T-helper 17 cell (primary cell): ENCODE measurements at regions not wholly inside any gene's neighbourhood (a gene's known extent, or its start where the extent isn't known, plus 50 kb on each side); places are given as distances from the start of the nearest gene placed in this dataset.

ENCODE experiments used
- ATAC-seq: fragments of 150-1000 bp; cut with Tn5 transposase; 2 replicates; pipeline ENCODE4 v1.10.0; 2021; ENCODE audit warnings: mild to moderate bottlenecking, moderate library complexity
- DNase-seq, 3 donors: peaks; one replicate each; pipeline versions ENCODE4 v3.0.0 to v3.0.0-alpha.2; 2020 to 2021
- H3K9me3 ChIP-seq: one replicate; pipeline ENCODE4 v1.7.0; 2013; ENCODE audit warnings: low read length, mild to moderate bottlenecking; ENCODE audit not compliant: control insufficient read depth, poor library complexity, severe bottlenecking
- H3K27ac Mint-ChIP-seq: one replicate; pipeline ENCODE4 v1.8.0; 2022; ENCODE audit warnings: mild to moderate bottlenecking, moderate library complexity, mixed read lengths
- H3K27me3 Mint-ChIP-seq: one replicate; pipeline ENCODE4 v1.8.0; 2022; ENCODE audit warnings: mixed read lengths
- H3K36me3 Mint-ChIP-seq: one replicate; pipeline ENCODE4 v1.8.0; 2022; ENCODE audit warnings: low read depth, mixed read lengths
- H3K4me1 Mint-ChIP-seq: one replicate; pipeline ENCODE4 v1.8.0; 2022; ENCODE audit warnings: mild to moderate bottlenecking, mixed read lengths
- H3K4me3 Mint-ChIP-seq: one replicate; pipeline ENCODE4 v1.8.0; 2022; ENCODE audit warnings: mild to moderate bottlenecking, moderate library complexity, mixed read lengths

DNA sequence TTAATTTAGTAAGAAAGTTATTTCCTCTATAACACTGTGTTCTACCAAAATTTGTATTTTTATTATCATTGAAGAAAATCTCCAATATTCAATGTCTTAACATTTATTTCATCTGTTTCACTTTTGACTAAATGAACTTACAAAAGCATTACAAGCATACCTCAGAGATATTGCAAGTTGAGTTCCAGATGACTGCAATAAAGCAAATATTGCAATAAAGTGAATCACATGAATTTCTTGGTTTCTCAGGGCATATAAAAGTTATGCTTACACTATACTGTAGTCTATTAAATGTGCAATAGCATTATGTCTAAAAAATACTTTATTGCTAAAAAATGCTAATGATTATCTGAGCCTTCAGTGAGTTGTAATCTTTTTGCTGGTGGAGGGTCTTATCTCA lies 78.3 kb downstream of the TTC32 start:
- DNase-seq, result no peak
- Mint-ChIP-seq H3K36me3 (no peaks in the 10 kb centered on the region), H3K4me3 (no peak overlapping the region), H3K4me1 (no peaks in the 10 kb centered on the region), H3K27me3 (peaks cover 50% of the 10 kb centered on the region), H3K27ac (no peak overlapping the region)
- no peaks in the 10 kb centered on the region for H3K9me3 ChIP-seq
- no peak for ATAC-seq

DNA sequence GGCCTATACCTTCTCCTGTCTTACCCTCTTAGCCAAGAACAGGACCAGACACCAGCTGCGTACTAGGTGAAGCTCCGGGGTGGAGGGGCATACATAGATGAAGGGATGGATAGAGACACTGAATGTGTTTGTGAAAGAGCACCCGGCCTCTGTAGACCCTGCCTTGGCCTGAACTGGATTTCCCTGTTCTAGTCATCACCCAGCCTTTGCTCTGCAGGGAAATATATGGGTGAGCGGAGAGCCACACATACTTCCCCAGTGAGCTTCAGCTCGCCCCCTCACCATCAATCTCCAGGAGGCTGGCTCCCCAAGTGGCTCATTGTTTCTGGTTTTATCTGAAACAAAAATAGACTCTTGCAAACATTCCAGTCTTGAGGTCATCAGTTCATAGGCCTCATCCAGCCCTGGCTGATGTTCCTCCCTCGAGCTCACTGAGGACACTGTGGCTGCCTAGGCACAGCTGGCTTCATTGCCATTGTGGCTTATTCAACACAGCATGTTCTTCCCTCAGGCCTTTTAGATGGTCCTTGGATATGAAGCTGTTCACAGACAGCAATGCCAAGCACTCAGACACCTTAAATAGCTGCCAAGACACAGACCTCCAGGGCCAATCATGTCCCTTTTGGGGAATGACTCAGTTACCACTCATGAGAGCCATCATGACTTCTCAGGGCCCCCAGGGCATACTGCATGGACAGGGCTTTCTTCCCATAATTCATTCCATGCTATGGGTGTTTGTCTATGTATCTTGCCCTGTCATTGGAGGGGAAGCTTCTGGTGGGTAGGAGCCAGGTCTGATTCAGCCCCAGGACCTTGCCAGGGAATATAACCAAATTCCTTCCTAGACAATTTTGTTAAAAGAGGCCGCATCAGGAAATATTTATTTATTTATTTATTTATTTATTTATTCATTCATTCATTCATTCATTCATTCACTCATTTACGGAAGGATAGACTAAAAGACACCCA lies 82.4 kb downstream of the TTC32 start:
- Mint-ChIP-seq H3K27ac (no peak overlapping the region), H3K4me1 (no peaks in the 10 kb centered on the region), H3K27me3 (peaks cover 20% of the 10 kb centered on the region), H3K36me3 (no peaks in the 10 kb centered on the region), H3K4me3 (no peak overlapping the region)
- H3K9me3 ChIP-seq, result no peaks in the 10 kb centered on the region
- ATAC-seq (no peak), DNase-seq (no peak)

DNA sequence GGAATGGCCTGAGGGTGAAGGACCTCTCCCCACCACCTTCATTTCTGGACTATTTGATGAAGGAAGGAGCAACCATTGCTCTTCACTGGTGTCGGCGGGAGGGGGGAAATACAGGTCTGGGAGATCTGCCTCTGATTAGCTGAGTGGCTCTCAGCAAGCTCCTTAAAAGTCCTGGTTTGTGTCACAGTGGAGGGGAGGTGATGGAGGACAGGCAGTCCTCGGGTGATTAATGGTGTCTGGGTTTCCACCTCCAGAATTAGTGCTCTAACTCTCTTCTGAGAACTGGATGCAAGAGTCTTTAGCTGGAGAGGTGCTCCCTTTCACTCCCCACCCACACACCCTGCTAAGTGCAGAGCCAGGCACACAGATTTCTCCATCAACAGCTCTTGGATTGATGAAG lies 83.2 kb downstream of the TTC32 start:
- no peak for ATAC-seq
- Mint-ChIP-seq H3K4me3 (no peak overlapping the region), H3K27ac (no peak overlapping the region), H3K36me3 (no peaks in the 10 kb centered on the region), H3K27me3 (peaks cover 14% of the 10 kb centered on the region), H3K4me1 (no peaks in the 10 kb centered on the region)
- DNase-seq, result no peak
- no peaks in the 10 kb centered on the region for H3K9me3 ChIP-seq

DNA sequence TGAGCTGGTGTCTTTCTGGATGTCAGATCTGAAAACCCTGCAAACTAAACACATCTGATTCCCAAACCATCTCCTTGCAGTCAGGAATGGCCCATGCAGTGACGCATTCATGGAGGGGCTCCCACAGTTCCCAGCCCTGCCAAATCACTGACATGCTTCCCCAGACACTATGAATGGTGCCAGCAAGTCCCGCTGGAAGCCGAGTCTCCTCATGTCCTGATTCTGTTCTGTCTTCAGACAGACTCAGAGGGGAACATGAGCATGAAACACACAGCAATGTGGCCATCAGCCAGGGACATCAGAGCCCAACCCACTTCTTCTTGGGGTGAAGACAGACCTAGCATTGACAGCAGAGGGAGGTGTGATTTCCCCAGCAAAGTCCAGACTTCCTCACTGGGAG lies 83.7 kb downstream of the TTC32 start:
- H3K4me3 Mint-ChIP-seq, result no peak overlapping the region
- no peak overlapping the region for H3K27ac Mint-ChIP-seq
- H3K36me3 Mint-ChIP-seq, result no peaks in the 10 kb centered on the region
- no peaks in the 10 kb centered on the region for H3K4me1 Mint-ChIP-seq
- DNase-seq (no peak), ATAC-seq (no peak)
- peaks cover 10% of the 10 kb centered on the region for H3K27me3 Mint-ChIP-seq
- H3K9me3 ChIP-seq, result no peaks in the 10 kb centered on the region

DNA sequence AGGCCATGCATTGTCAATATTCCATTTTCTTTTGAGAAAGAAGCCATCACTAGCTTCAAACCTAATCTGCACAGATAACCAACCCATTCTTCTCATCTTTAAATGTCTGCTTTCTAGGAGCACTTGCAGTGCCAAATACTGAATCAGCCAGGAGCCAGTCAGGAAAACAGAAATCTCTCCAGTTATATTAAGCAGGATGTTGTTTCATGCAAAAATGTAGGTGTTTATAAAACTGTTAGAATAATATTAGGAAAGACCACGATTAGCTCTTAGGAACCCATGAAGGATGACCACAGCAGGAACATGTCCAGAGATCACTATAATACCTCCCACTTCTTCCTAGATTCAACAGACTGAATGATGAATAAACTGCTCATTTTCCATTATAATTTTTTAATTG lies 86.0 kb downstream of the TTC32 start:
- no peak overlapping the region for H3K27ac Mint-ChIP-seq
- H3K27me3 Mint-ChIP-seq, result peaks cover 12% of the 10 kb centered on the region
- DNase-seq, result no peak
- no peaks in the 10 kb centered on the region for H3K36me3 Mint-ChIP-seq
- ATAC-seq, result no peak
- no peak overlapping the region for H3K4me3 Mint-ChIP-seq
- H3K9me3 ChIP-seq, result no peaks in the 10 kb centered on the region
- no peaks in the 10 kb centered on the region for H3K4me1 Mint-ChIP-seq

DNA sequence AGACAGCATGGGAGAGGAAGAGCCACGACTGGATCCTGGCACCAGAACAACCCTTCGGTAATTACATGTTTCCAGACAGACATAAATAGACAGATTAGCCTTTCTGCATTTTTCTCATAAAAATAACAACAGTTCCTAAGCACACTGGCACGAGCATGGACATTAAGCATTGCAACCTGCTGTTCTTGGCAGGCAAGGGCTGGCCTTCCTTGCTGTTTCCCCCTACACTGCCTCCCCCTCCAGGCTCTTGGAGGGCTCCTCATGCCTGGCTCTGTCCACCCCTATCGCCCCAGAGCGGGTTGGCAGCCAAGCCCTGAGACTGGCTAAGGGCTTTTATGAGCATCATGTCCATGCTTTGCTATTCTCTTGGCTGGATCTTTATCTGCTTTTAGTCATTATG lies 89.6 kb downstream of the TTC32 start:
- ATAC-seq, result no peak
- H3K27me3 Mint-ChIP-seq, result peaks cover 12% of the 10 kb centered on the region

DNA sequence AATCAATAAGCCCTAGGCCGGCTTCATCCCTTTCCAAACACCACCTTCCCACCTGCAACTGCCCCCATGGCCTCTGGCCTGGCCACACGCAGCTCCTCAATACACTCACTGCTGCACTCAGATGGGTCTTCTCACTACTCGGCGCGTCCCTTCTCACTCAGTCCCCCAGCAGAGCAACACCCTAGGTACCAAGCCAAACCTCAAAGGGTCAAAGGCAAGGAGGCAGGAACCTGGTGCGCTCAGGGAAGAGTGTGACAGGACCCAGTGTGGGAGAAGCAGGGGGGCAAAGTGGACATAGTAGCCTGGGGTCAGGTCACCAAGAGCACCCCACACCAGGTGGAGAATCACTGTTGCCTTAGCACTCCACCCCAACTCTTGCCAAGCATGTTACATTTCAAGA lies 90.6 kb downstream of the TTC32 start:
- Mint-ChIP-seq H3K27me3 (peaks cover 12% of the 10 kb centered on the region), H3K4me3 (no peak overlapping the region), H3K4me1 (no peaks in the 10 kb centered on the region), H3K36me3 (no peaks in the 10 kb centered on the region), H3K27ac (no peak overlapping the region)
- H3K9me3 ChIP-seq, result no peaks in the 10 kb centered on the region
- DNase-seq (no peak), ATAC-seq (no peak)

More for the DNA sequence above, 89.6 kb downstream of the TTC32 start:
- H3K4me1 Mint-ChIP-seq, result no peaks in the 10 kb centered on the region
- H3K27ac Mint-ChIP-seq, result no peak overlapping the region
- DNase-seq, result no peak
- no peaks in the 10 kb centered on the region for H3K9me3 ChIP-seq
- no peak overlapping the region for H3K4me3 Mint-ChIP-seq
- no peaks in the 10 kb centered on the region for H3K36me3 Mint-ChIP-seq

DNA sequence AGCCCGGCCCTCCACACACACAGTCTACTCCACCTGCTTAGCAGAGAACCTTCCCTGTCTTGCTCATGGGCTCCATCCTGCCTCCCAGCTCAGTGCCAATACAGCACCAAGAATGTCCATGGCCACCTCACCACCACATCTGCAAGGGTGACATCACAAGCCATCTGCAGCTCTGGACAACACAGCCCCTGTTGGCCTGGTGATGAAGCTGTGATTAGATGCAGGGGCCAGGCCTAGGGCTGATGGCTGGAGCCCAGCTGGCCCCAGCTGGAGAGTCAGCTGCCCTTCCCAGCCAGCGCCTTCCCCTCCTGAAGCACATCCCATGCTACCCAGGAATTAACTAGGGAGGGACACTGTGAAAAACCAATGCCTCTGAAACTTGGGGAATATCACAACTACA lies 91.1 kb downstream of the TTC32 start:
- Mint-ChIP-seq H3K4me3 (no peak overlapping the region), H3K27ac (no peak overlapping the region), H3K4me1 (no peaks in the 10 kb centered on the region), H3K36me3 (no peaks in the 10 kb centered on the region), H3K27me3 (peaks cover 12% of the 10 kb centered on the region)
- ATAC-seq, result no peak
- no peaks in the 10 kb centered on the region for H3K9me3 ChIP-seq
- DNase-seq, result no peak

DNA sequence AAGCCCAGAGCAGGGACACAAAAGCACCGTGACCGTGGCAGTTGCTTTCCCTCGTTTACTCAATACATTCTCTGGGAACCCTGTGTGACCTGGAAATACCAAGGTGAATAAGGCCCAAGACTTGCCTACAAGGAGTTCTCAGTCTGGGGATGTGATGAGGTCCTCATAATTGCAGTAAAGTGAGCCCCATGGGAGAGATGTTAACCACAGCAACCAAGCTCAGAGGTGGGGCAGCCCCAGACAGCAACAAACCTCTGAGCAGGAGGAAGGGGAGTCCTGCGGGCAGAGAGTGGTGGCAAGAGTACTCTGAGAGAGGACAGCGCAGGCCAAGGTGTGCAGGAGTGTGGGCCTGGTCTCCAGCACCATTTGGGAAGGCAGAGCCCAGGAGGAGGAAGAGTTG lies 91.6 kb downstream of the TTC32 start:
- DNase-seq (no peak), ATAC-seq (no peak)
- no peaks in the 10 kb centered on the region for H3K36me3 Mint-ChIP-seq
- no peak overlapping the region for H3K4me3 Mint-ChIP-seq
- H3K9me3 ChIP-seq, result no peaks in the 10 kb centered on the region
- H3K4me1 Mint-ChIP-seq, result no peaks in the 10 kb centered on the region
- no peak overlapping the region for H3K27ac Mint-ChIP-seq
- H3K27me3 Mint-ChIP-seq, result peaks cover 12% of the 10 kb centered on the region

DNA sequence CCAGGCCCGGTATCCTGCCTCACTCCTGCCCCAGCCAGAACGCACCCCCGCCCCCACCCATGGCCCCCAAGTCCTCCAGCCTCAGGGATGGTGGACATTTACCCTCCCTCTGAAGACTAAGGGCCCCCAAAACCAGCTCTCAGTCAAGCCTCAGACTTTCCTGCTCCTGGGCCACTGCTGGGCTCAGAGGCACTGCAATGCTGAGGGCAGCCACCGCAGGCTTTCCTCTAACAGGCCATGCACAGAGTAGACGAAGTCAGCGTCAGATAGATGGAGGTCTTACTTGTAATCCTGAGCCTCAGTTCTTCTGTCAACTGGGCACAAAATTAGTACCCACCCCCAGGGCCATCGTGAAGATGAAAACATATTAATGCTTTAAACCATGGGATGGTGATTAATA lies 92.6 kb downstream of the TTC32 start:
- no peak overlapping the region for H3K4me3 Mint-ChIP-seq
- peaks cover 5% of the 10 kb centered on the region for H3K27me3 Mint-ChIP-seq
- no peaks in the 10 kb centered on the region for H3K4me1 Mint-ChIP-seq
- no peaks in the 10 kb centered on the region for H3K9me3 ChIP-seq
- no peaks in the 10 kb centered on the region for H3K36me3 Mint-ChIP-seq
- DNase-seq (no peak), ATAC-seq (no peak)
- no peak overlapping the region for H3K27ac Mint-ChIP-seq

DNA sequence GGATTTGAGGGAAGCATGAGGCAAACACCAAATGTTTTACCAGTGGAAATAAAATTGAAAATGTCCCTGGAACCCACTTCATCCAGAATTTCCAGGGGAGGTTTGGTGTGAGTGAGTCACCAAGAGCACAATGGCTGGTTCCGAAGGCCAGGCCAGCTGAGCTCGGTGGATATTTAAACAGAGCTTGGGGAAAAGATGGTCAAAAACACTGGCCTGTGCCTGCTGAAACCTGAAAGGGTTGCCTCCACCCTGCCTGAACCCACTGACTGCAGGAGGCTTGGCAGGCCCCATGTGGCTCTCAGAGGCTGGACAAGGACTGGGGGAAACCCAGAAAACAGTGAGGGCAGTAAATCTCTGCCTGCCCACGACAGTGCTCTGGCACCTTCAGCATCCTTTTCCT lies 93.9 kb downstream of the TTC32 start:
- H3K36me3 Mint-ChIP-seq, result no peaks in the 10 kb centered on the region
- no peak for ATAC-seq
- no peaks in the 10 kb centered on the region for H3K4me1 Mint-ChIP-seq
- H3K27ac Mint-ChIP-seq, result no peak overlapping the region
- no peak overlapping the region for H3K4me3 Mint-ChIP-seq
- H3K27me3 Mint-ChIP-seq, result peaks cover 9% of the 10 kb centered on the region
- DNase-seq, result no peak
- no peaks in the 10 kb centered on the region for H3K9me3 ChIP-seq

DNA sequence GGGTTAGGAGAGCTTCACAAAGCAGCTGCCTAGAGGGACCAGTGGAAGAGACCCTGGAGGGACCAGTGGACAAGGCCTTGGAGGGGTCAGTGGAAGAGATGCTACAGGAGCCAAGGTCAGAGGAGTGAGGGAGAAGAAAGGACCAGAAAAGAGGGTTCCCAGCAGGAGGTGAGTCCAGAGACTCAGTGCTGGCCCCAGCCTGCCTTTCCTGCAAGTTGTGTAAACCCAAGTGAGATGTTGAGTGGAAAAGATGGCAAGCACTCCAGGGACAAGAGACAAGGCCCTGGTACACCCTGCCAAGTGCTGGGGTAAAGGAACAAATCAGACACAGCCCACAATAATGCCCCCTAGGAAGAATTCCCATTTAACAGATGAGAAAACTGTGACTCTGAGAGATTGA lies 94.4 kb downstream of the TTC32 start:
- Mint-ChIP-seq H3K4me3 (no peak overlapping the region), H3K27ac (no peak overlapping the region), H3K36me3 (no peaks in the 10 kb centered on the region), H3K4me1 (no peaks in the 10 kb centered on the region), H3K27me3 (peaks cover 10% of the 10 kb centered on the region)
- DNase-seq, result no peak
- no peaks in the 10 kb centered on the region for H3K9me3 ChIP-seq
- ATAC-seq, result no peak

DNA sequence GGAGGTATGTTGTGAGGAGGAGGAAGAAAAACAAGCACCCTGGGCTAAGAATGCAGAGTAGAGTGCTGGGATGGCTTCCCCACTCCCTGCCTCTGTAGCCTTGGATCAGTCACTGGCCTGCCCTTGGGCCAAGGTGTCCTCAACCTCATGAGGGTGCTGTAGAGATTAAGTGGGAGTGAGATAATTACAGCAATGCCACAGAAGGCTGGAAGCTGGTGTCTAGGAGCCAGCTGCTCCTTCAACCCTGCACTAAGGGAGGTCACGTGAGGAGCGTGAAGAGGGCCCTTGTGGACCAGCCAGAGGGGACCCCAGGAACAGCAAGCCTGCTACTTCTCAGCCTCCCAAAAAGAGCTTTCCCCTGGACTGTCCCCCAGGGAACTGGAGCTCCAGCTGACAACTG lies 95.2 kb downstream of the TTC32 start:
- H3K9me3 ChIP-seq, result no peaks in the 10 kb centered on the region
- H3K27me3 Mint-ChIP-seq, result peaks cover 10% of the 10 kb centered on the region
- no peak overlapping the region for H3K4me3 Mint-ChIP-seq
- H3K4me1 Mint-ChIP-seq, result no peaks in the 10 kb centered on the region
- ATAC-seq (no peak), DNase-seq (no peak)
- no peaks in the 10 kb centered on the region for H3K36me3 Mint-ChIP-seq
- no peak overlapping the region for H3K27ac Mint-ChIP-seq

DNA sequence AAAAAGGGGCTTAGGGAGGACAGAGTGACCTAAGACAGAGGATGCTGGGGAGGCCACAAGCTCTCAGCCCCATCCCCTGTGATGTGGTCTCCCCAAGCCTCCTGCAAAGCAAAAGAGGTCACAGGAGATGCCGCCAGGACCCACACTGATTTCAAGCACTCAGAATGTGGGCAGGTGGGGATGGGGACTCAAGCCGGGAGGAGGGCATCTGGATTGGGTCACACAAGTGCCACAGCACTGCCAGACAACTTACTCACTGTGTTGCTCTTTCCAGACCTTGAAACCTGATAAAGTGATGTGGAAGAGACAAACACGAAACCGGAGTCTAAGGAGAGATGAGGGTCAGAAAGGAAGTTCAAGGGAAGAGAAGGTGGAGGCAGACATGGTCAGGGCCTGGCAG lies 95.7 kb downstream of the TTC32 start:
- Mint-ChIP-seq H3K36me3 (no peaks in the 10 kb centered on the region), H3K4me1 (no peaks in the 10 kb centered on the region), H3K4me3 (no peak overlapping the region), H3K27me3 (peaks cover 12% of the 10 kb centered on the region), H3K27ac (no peak overlapping the region)
- DNase-seq (no peak), ATAC-seq (no peak)
- no peaks in the 10 kb centered on the region for H3K9me3 ChIP-seq
